ENCODE measurements at regions not wholly inside any gene's neighbourhood (a gene's known extent, or its start where the extent isn't known, plus 50 kb on each side); places are given as distances from the start of the nearest gene placed in this dataset.

DNA sequence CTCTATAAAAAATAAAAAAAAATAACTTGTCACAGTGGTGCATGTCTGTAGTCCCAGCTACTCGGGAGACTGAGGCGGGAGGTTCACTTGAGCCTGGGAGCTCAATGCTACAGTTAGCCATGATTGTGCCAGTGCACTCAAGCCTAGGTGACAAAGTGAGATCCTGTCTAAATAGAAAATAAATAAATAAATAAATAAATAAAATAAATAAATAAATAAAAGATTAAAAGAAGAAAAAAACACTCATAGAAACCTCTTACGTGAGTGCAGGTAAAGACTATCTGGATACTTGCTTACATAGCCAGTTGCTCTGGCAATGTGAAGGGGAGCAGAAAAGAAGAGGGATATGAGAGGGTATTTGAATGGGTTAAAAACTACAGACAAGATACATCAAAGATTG is 242.5 kb upstream of the PCDH15 start:
- no peak for DNase-seq (ENCODE audit: low spot score)
- TF ChIP-seq, protein P1, sequence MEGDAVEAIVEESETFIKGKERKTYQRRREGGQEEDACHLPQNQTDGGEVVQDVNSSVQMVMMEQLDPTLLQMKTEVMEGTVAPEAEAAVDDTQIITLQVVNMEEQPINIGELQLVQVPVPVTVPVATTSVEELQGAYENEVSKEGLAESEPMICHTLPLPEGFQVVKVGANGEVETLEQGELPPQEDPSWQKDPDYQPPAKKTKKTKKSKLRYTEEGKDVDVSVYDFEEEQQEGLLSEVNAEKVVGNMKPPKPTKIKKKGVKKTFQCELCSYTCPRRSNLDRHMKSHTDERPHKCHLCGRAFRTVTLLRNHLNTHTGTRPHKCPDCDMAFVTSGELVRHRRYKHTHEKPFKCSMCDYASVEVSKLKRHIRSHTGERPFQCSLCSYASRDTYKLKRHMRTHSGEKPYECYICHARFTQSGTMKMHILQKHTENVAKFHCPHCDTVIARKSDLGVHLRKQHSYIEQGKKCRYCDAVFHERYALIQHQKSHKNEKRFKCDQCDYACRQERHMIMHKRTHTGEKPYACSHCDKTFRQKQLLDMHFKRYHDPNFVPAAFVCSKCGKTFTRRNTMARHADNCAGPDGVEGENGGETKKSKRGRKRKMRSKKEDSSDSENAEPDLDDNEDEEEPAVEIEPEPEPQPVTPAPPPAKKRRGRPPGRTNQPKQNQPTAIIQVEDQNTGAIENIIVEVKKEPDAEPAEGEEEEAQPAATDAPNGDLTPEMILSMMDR (IDR thresholded peaks at IDR 0.05; ENCODE audit: borderline replicate concordance, control extremely low read depth, extremely low read depth, insufficient read depth, missing control alignments), result no peak
- in situ Hi-C loops (cut with MboI; ENCODE audit: low sequenced_read_pairs, unreplicated experiment), result no loop called here

DNA sequence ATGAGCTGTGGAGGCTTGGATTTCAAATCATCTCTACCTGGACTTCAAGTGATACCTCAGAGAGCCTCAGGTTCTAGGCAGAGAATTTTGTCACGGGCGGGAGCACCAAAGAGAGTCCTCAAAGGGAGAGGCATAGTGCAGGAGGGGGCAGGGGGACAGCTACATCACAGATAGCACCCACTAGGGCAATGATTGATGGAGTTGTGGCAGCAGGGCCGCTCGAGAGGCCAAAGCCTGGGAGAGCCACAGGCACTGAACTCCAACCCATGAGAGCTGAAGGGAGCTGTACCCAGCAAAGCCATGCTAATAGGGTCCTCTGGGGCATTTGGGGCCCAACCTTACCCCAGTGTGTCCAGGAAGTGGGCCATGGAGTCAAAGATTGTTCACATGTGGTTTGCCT is 232.0 kb upstream of the PCDH15 start:
- in situ Hi-C loops (cut with MboI; ENCODE audit: low sequenced_read_pairs, unreplicated experiment), result no loop called here

DNA sequence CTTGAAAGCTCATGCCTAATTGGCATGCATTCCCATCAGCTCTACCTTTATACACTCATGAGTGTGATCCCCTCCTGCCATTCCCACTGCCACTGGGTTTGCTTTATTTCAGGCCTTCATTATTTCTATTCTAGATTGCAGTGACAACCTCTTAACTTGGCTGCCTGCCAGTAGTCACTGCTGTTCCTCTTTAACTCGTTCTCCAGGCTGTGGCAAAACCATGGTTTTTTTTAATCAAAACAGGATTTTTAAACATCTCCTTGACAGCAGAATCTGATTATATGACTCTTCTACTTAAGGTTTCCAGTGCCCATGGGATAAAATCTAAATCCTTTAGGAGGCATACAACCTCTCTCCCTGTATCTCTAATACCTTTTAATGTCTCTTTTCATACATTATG is 223.7 kb upstream of the PCDH15 start:
- TF ChIP-seq, protein P1 (IDR thresholded peaks at IDR 0.05; ENCODE audit: borderline replicate concordance, control extremely low read depth, extremely low read depth, insufficient read depth, missing control alignments), result no peak
- DNase-seq (ENCODE audit: low spot score), result no peak
- in situ Hi-C loops (cut with MboI; ENCODE audit: low sequenced_read_pairs, unreplicated experiment), result no loop called here

More for the DNA sequence above, 232.0 kb upstream of the PCDH15 start:
- TF ChIP-seq, protein P1 (IDR thresholded peaks at IDR 0.05; ENCODE audit: borderline replicate concordance, control extremely low read depth, extremely low read depth, insufficient read depth, missing control alignments), result no peak
- DNase-seq (ENCODE audit: low spot score), result no peak

DNA sequence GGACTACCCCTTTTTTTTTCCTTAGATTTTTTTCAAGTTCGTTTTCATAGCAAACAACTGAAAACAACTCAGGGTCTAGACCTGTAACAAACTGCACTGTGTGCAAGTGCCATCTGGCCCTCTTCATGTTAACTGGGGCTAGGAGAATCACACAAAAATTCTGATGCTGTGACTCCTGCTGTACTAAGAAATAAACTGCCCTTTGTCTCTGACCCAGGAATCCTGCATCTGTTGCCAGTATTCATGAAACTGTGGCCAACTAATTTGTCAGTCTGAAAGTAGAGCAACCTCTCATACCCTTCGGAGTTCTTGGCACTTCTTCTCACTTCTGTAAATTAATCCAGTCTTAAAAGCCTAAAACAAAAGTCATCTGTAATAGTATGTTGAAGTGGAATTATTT is 218.4 kb upstream of the PCDH15 start:
- in situ Hi-C loops (cut with MboI; ENCODE audit: low sequenced_read_pairs, unreplicated experiment), result no loop called here
- TF ChIP-seq, protein P1 (IDR thresholded peaks at IDR 0.05; ENCODE audit: borderline replicate concordance, control extremely low read depth, extremely low read depth, insufficient read depth, missing control alignments), result no peak
- DNase-seq (ENCODE audit: low spot score), result no peak

DNA sequence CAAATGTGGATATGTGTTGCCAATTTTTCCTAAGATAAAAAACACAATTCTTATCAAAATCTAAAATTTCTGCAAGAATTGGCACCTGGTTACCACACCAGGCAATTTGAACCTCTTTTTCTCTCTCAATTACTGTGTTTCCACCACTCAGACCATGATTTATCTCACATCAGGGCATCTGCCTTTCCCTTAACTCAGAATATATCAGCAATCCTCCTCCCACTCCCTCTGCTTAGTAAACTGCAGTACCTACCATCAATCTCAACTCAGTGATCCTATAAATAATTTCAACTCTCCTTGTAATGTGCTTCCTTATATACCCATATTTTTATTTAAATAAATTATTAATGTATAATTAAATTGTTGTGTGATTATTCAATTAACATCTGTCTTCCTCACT is 212.3 kb upstream of the PCDH15 start:
- in situ Hi-C loops (cut with MboI; ENCODE audit: low sequenced_read_pairs, unreplicated experiment), result no loop called here
- TF ChIP-seq, protein P1 (IDR thresholded peaks at IDR 0.05; ENCODE audit: borderline replicate concordance, control extremely low read depth, extremely low read depth, insufficient read depth, missing control alignments), result no peak
- DNase-seq (ENCODE audit: low spot score), result no peak

DNA sequence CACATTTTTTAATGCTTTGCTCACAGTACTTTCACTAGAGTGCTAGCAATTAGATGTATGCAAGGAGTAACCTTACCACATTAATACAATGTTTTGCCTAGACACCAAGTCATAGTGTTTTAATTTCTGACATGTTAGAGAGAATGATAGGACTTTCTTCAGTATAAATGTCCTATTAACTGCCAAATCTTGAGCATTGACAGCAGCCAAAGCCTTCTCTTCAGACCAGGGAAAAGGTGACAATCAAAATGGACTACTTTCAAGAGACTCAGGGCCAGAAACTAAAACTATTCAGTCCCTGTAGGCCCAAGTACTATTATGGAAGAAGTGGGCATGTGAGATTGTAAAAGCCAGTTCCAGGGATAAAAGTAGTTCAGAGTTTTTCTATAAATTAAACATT is 201.4 kb upstream of the PCDH15 start:
- no peak for DNase-seq (ENCODE audit: low spot score)
- in situ Hi-C loops (cut with MboI; ENCODE audit: low sequenced_read_pairs, unreplicated experiment), result no loop called here
- TF ChIP-seq, protein P1 (IDR thresholded peaks at IDR 0.05; ENCODE audit: borderline replicate concordance, control extremely low read depth, extremely low read depth, insufficient read depth, missing control alignments), result no peak

DNA sequence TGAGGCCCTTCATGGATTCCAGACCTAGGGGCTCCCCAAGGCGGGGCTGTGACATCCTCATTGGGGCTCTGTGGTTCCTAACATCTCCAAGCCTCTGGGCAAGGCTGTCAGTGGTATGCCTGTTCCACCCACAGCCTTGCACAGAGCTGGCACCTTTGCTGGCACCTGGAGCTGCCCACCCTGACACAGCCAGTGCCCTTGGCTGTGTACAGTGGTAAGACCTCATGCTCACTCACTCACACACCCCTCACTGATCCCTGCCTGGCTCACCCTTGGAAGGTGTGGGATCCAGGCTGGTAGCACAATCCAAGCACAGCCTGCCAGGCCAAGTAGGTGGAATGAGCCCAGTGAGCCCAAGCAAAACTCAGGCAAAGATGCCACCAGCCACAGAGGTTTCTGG is 200.4 kb upstream of the PCDH15 start:
- TF ChIP-seq, protein P1 (IDR thresholded peaks at IDR 0.05; ENCODE audit: borderline replicate concordance, control extremely low read depth, extremely low read depth, insufficient read depth, missing control alignments), result no peak
- in situ Hi-C loops (cut with MboI; ENCODE audit: low sequenced_read_pairs, unreplicated experiment), result no loop called here
- no peak for DNase-seq (ENCODE audit: low spot score)
